ENCODE measurements at regions not wholly inside any gene's neighbourhood (a gene's known extent, or its start where the extent isn't known, plus 50 kb on each side); places are given as distances from the start of the nearest gene placed in this dataset.

GRCh38 chr15:70510433-70510832, 252.9 kb downstream of the UACA start:
- TF ChIP-seq, protein P1, sequence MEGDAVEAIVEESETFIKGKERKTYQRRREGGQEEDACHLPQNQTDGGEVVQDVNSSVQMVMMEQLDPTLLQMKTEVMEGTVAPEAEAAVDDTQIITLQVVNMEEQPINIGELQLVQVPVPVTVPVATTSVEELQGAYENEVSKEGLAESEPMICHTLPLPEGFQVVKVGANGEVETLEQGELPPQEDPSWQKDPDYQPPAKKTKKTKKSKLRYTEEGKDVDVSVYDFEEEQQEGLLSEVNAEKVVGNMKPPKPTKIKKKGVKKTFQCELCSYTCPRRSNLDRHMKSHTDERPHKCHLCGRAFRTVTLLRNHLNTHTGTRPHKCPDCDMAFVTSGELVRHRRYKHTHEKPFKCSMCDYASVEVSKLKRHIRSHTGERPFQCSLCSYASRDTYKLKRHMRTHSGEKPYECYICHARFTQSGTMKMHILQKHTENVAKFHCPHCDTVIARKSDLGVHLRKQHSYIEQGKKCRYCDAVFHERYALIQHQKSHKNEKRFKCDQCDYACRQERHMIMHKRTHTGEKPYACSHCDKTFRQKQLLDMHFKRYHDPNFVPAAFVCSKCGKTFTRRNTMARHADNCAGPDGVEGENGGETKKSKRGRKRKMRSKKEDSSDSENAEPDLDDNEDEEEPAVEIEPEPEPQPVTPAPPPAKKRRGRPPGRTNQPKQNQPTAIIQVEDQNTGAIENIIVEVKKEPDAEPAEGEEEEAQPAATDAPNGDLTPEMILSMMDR (IDR thresholded peaks at IDR 0.05): no peak
- TF ChIP-seq EZH2 (IDR thresholded peaks at IDR 0.05): no peak
- TF ChIP-seq EZH2phosphoT487 (IDR thresholded peaks at IDR 0.05): no peak
